CD4-positive, alpha-beta T cell treated with Interleukin-17A for 4 hours (primary cell): ENCODE measurements at regions not wholly inside any gene's neighbourhood (a gene's known extent, or its start where the extent isn't known, plus 50 kb on each side); places are given as distances from the start of the nearest gene placed in this dataset.

Source experiments
- DNase-seq: peaks from one replicate; pipeline ENCODE4 v3.0.0-alpha.2; 2020; ENCODE audit warnings: mixed read lengths

DNA sequence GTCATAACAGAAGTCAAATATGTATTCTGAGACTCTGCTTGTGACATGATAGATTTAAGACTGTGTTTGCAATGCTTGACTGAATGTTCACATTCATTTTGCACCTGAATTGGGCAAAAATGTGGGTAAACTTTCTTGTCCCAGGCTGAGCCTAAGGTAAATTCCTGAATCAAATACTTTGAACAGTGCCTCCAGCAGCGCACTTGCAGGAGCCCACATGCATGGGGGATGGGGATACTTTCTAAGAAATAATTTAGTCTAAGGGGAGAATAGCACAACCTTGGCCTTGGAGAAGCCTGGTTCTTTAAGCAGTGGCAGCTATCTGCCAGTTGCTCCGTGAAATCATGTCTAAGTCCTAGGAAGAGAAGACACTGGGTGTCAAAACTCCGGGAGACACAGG lies 163.5 kb upstream of the EGFLAM start:
- DNase-seq, result no peak

DNA sequence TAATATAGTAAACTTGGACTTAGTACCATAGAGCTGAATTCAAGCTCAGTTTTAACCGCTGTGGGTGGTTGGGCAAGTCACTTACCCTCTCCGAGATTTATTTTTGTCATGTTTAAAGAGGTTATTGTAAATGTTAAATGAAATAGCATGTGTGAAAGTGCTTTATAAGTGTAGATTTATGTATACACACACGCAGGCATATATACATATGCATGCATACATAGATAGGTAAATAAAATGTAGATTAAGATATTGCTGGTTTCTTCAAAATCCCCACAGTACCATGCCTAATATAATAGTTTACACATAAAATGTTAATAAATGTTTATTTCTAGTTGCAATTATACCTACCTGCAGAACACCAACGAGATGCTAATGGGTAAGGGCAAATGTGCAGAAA lies 164.5 kb upstream of the EGFLAM start:
- DNase-seq, result no peak

DNA sequence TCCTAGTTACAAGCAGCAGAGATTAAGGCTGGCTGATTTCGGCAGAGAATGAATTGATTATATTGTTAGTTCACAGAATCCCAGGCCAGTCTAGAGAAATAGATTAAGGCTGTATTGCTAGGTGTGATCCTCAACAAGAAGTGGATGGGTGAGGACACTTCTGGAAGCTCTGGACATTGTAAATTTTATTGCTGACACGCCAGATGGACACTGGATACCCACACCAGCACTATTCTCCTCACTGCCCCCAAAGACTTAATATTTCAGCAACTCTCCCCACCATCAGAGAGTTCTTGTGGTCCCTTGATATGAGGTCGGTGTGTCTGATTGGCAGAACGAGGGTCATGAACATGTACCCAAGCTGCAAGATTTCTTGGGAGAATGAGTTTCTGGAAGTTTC lies 171.6 kb upstream of the EGFLAM start:
- no peak for DNase-seq

DNA sequence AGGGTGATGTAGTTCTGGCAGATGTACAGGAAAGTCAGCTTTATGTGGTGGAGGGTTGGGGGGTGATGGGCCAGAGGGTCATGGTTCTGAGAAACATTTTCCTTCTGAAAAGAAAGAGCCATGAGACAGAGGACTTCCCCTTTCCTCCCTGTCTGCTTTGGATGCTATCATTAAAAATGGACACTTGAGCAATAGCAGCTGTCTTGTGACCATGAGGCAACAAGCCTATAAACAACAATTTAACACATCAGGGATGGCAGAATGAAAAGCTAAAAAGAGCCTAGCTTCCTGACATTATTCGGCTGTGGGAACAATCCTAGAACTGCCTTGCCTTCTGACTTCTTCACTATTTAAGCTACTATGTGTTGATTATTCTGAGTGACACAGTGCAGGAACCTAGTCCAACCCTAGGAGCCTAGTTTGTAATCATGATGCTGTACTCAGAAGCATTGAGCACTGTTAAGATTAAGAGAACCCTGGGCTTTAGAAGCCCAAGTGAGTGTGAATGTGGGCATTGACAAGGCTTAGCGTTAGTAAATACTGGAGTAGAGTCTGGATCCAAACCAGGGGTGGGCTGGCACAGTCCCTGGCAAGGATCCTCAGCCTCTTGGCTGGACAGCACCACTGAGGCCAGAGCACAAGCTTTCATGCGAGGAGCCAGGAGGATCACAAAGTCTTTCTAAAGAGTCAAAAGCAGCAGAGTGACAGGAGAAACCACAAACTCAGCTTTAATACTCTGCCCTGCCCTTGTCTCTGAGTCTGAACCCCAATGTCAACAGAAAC lies 178.5 kb upstream of the EGFLAM start:
- DNase-seq, result no peak

DNA sequence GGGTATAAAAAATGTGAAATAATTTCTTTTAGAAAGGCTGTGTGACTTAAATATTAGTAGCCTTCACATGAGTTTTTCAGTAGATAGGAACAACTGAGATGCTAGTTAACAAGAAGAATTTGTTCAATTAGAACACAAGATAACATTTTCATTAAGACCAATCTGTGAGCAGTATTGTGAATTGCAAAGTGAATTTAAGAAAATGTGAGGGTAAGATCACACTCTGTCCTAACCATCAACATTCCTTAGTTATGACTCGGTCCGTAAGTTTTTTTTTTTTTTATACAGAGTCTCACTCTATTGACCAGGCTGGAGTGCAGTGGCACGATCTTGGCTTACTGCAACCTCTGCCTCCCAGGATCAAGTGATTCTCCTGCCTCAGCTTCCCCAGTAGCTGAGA lies 180.2 kb upstream of the EGFLAM start:
- no peak for DNase-seq

DNA sequence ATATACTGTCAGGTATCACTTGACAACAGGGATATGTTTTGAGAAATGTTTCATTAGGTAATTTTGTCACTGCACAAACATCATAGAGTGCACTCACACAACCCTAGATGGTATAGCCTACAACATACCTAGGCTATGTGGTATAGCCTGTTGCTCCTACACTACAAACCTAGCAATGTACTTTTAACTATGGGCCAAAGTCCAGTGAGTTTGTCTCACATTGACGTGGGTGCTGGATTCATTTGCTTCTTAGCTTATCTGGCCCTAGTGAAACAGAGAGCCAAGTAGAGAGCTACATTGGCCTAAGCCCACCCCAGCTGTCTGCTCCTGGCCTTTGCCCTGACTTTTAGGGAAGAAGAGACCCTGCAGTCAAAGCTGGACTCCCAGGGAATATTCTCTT lies 180.7 kb upstream of the EGFLAM start:
- DNase-seq, result no peak

DNA sequence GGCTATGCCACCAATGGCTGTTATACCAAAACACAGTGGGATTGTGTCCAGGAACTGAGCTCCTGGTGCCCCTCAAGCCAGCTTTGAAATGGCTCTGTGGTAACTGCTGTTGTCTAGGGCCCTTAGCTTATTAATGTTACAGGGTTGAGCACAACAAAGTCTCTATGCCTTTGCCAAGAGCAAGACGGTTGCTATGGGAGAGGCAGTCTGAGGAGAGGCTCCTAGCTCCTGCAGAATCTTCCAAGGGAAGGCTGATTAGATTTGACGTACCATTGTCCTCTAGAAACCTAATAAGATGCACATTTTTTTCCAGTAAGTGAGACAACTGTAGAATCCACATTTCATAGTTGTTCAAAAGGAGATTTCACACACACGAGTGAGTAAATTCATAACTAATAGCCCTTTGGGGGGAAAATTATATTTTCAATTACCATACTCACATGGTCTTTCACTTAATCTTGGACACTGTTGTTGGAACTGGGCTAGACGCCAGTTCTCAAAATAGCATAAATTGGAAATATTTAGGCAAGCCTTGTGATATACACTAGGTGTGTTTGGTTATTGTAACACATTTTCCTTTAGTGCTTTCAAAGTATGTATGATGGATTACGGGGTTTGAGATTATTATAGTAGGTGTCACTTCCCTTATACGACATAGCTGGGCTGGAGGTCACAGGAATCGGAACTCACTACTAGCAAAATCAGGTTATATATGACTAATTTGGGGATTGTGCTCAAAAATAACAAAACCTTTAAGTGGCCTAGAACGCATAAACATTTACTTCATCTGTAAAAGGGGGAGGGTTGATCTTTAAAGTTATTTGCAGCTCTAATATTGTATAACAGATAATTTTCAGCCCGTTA lies 186.3 kb upstream of the EGFLAM start:
- no peak for DNase-seq

DNA sequence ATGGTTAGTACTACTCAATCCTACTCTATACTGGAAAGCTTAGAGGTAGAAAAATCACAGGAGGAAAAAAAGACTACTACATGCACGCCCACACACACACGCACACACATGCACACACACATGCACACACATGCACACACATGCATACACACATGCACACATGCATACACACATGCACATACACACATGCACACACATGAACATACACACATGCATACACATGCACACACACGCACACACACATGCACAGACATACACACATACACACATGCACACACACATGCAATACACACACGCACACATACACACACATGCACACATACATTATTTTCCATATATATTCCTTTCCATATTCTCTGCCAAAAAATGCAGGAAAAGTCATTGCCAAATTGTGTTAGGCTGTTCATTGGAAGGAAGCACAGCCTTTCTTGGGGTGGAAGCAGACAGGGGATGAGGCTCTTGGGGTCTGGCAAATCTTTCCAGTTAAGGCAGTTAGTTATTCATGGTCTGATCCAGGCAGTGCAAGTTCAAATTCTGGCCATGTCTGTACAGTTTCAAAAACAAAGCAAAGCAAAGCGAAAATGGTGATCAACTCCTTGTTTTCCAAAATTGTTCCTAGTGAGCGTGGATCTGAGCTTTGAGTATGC lies 187.9 kb upstream of the EGFLAM start:
- no peak for DNase-seq

DNA sequence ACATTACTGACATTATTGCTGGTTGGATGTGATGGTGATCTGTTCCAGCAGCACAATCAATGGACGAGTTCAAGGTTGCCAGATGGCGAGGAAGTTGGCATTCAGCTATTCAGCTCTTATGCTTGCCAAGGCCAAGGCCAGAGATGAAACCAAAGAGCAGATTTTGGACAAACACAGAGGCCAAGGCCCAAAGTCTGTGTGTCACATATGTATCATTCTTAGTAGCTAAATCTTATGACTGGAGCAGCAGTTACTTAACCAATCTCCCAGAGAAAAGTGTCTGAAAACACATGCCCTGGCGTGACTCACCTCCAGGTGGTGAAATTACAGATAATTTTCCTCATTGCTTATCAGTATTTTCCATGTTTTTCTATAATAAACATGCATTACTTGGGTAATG lies 189.0 kb upstream of the EGFLAM start:
- DNase-seq, result no peak

DNA sequence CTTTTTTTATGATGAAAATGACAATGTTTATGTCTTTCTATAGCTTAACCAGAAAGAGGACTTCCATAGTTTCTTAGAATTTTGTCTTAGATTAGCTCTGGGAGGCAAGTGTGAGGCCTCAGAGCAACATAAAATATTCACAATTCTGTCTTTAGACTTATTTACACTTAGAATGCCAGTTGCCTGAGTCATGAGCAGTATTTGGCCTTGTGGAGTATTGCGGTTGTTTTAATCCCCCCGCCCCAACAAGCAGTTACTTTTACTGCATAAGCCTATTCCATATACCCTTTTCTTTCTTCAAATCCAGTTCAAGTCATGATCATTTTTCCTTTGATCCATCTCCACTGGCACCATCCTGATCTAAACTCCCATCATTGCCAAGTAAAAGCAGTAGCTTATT lies 198.0 kb upstream of the EGFLAM start:
- DNase-seq, result no peak

DNA sequence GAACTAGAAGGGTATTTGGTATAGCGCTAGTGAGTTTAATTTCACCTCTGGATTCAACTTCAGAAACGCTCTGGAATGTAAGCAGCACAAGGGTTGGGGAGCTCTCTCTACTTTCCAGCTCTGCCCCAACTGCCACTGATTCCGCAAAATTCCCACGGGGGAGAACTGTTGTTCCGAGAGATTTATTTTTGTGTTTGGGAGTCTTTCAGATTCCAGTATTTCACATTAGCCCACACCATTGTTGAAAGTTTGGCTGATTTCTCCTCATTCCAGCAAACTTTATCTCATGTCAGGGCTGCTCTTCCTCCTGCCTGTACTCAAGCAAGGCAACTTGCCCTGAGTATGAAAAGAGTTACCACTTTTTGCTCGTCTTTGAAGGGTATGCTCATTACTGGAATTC lies 198.5 kb upstream of the EGFLAM start:
- no peak for DNase-seq

DNA sequence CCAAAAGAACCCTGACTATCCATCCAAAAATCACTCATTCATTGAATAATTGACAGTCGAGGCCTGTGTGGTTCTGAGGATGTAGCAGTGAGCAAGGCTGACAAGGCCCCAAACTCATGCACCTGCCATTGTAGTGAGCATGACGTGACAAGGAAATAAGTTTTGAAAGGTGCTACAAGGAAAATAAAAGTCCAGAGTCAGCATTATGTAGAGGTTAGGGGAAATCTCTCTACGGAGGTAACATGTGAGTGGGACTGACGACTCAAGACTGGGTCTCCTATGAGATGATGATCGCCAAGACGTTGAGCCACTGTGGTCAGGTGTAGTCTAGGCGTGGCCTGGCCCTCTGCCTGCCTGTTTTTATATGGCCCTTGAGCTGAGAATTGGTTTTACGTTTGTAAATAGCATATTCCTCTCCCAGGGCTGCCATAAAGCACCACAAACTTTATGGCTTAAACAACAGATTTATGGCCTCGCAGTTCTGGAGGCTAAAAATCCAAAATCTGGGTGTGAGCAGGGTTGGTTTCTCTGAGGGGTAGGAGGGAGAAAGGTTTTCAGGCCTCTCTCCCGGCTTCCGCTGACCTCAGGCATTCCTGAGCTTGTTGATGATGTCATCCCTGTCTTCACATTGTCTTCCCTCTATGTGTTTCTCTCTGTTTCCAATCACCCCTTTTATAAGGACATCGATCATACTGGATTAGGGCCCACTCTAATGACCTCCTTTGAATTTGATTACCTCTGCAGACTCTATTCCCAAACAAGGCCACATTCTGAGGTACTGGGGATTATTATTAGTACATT lies 206.4 kb upstream of the EGFLAM start:
- DNase-seq, result no peak

DNA sequence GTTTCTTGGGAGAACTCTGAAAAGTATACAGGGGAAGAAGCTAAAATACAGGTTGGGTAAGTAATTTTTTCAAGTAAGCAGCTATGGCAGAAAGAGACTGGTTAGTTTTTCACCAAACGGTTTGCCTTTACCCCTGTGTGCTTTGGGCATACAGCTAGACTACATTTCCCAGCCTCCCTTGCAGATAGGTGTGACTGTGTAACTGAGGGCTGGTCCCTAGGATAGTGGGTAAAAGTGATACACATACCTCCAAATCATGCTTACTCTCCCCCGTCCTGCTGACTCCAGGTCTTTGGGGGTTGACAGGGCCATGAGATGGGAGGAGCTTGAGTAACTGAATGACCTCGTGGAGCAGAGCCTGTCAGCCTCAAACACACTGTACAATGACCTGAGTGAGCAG lies 208.6 kb upstream of the GDNF start:
- no peak for DNase-seq

DNA sequence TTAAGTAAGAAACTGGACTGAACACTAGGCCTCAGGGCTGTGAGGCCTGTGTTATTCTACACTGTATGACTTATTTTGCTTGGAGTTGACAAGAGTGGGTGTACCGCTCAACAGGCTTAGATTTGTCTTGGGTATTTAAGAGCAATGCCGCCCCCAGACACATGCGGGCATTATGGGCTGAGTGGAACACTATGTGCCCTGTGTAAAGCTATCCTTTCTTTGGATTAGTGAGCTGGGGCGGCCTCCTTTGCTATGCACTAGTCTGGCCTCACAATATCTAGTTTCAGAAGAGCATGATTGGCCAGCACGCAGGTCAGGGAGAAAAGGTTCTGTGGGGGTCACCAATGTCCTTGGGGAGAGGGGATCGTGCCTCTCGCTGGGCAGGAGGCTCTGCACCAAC lies 206.3 kb upstream of the GDNF start:
- DNase-seq, result no peak

DNA sequence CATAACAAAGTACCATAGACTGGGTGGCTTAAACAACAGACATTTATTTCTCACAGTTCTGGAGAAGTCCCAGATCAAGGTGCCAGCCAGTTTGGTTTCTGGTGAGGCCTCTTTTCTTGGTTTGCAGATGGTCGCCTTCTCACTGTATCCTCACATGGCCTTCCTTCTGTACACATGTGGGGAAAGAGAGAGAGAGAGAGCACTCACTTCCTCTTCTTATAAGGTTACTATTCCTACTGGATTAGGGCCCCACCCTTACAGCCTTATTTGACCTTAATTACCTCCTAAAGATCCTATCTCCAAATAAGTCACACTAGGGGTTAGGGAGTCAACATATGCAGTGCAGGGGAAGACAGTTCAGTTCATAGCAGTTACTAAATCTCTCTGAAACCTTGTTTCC lies 205.6 kb upstream of the GDNF start:
- no peak for DNase-seq

DNA sequence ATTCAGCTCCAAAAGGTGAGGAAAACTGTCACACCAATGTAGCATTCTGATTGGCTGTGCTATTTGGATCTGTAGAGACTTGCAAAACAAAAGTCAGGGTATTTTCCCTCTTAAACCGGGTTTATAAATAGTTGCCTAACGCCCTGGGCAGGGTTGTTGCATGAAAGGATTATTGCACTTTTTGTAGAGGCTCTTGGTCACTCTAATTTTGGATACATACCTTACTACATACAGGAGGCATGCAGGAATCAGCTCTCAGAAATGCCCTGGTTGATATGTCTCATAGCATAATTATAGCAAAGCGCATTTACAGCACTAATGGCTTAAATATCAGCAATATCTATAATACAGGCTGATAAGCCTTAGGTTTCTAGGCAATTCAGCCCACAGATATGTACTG lies 200.0 kb upstream of the GDNF start:
- no peak for DNase-seq

DNA sequence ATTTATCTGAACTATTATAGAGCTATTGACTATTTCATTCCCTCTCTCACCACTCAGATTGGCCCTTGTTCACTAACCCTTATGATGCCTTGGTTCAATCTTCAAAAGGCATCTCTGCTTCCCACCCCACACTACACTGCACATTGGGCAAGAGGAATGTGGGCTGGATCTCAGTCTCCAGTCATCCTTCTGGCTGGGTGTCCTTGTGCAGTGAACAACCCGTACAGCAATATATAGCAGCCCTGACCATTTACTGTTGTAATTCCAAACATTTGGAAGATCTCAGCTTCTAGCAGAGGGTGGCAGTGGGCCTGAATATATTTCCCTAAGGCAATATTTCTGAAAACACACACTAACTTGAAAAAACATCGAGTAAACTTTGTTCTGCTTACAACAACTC lies 199.2 kb upstream of the GDNF start:
- no peak for DNase-seq

DNA sequence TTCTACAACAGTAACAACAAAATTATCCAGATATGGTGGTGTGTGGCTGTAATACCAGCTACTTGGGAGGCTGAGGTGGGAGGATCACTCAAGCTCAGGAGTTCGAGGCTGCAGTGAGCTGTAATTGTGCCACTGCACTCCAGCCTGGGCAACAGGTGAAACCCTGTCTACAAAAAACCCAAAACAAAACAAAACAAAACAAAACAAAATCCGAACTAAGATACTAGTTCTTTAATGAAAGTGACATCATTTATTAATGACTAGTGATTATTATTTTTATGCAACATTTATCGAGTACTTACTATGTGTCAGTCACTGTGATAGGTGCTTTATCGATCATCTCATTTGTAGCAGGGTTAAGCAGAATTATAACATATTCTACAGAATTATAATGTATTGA lies 196.9 kb upstream of the GDNF start:
- no peak for DNase-seq

DNA sequence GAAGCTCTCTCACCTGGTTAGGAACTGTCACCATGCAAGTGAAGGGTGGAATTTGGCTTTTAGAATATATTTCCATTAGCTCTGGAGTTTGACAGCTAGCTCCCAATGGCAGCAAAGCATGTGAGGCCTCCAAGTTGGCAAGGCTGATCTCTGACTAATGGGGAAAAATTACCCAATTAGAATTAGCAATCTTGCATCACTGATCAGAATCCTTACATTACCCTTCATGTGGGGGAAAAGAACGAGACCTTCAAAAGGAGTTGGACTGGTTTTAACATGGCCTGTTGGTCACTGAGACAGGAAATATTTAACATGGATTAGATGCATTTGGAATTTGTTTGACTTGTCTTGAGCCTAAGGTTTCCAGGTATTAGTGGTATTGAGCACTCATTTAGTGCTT lies 192.3 kb upstream of the GDNF start:
- DNase-seq, result no peak

DNA sequence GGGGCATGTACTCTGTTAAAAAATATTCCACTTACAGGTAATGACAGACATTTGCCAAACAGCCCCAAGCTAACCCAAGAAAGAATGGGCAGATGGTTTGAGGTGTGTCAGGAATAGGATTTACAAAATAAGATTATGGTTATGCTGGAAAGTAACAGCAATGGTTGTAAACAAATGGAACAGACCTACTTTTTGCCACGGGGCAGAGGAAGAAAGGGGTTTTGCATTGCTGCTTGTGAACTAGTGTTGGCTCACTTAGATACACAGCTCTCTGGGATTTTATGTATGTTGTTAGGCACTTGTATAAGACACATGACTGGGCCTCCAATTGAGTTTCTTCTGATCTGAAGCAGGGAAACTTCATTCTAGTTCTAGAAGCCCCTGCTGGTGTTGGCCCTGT lies 191.5 kb upstream of the GDNF start:
- DNase-seq, result no peak

DNA sequence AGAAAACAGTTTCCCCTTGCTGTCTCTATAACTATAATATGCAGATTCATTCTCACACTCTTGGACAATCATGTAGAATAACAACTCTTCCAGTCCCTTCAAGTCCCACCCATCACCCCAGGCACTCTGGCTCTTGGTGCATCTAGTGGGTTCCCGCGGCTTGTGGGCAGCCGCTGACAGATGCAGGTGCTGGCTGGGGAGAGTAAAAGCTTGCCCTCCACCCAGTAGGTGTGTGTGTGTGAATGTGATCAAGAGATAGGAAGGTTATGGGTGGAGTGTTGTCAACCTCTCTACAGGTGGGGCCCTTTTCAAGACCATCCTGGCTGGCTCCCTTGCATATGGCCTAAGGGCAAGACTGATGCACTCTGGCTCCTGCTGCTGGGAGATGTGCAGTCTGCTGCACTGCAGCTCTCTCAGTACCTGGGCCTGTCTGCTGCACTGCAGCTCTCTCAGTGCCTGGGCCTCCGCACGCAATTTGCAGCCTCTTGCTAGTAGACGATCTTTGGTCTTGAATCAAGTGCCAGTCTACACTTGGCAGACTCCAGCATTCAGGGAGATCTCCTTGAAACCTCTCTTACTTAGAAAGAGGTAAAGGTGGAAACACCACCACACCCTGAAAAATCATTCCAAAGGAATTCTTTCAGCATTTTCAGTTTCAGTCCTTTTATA lies 189.7 kb upstream of the GDNF start:
- DNase-seq, result no peak

DNA sequence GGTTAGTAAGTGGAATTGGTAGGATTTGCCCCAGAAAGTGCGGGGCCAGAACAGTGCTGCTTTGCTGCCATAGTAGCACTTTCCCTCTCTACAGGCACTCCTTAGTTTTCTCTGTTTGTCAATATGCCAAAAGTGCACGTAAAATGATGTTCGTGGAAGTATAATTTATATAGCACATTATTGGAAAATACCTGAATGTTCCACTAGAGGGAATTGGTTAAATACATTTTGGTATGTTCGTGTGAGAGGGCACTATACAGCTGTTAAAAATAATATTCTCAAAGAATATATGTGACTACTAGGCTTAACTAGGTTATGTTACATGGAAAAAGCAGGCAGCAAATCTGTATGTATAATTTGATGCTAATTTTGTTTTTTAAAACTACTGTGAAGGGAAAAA lies 184.0 kb upstream of the GDNF start:
- DNase-seq, result no peak

DNA sequence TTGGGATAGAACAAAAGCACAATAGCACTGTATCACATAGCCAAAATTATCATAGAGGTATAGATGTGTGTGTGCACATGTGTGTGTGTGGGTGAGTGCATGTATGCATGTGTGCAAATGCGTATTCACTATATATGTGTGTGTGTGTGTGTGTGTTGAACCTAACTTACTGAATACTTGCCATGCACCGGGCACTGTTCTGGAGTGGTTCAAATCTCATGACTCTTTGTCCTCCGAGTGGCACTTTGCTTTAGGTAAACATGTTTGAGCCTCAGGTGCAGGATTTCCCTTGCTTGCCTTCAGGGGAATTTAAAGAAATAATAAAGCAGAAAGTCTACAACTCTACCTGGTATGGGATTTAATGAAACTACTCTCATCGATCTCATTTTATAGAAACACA lies 183.5 kb upstream of the GDNF start:
- DNase-seq, result no peak
